HepG2 (cell line): ENCODE measurements at regions not wholly inside any gene's neighbourhood (a gene's known extent, or its start where the extent isn't known, plus 50 kb on each side); places are given as distances from the start of the nearest gene placed in this dataset.

Source experiments
- DR1 ChIP-seq: sonication (generic); formaldehyde crosslinking; IDR thresholded peaks from 2 replicates; pipeline ENCODE4 v1.8.0; 2021; ENCODE audit warnings: mild to moderate bottlenecking, missing genetic modification reagents, inconsistent platforms
- E2F2 ChIP-seq: sonication (generic); formaldehyde crosslinking; IDR thresholded peaks from 2 replicates; pipeline ENCODE4 v1.4.0; 2020; ENCODE audit warnings: missing genetic modification reagents, borderline replicate concordance
- ETV5 ChIP-seq: IDR thresholded peaks from 2 replicates; pipeline ENCODE4 v1.6.1; 2018; ENCODE audit warnings: missing biosample characterization, missing genetic modification reagents, inconsistent platforms, borderline replicate concordance
- HNF4A ChIP-seq: sonication (generic); formaldehyde crosslinking; IDR thresholded peaks from 2 replicates; pipeline ENCODE4 v1.4.0; 2020; ENCODE audit warnings: missing genetic modification reagents
- IKZF4 ChIP-seq: sonication (generic); formaldehyde crosslinking; IDR thresholded peaks from 2 replicates; pipeline ENCODE4 v1.5.1; 2020; ENCODE audit warnings: borderline replicate concordance, mild to moderate bottlenecking, low read depth, missing genetic modification reagents; ENCODE audit errors: not compliant biosample characterization
- MAX ChIP-seq: IDR thresholded peaks from 2 replicates; pipeline ENCODE4 v1.6.1; 2012; ENCODE audit warnings: inconsistent platforms
- MEIS2 ChIP-seq: sonication (generic); formaldehyde crosslinking; IDR thresholded peaks from 2 replicates; pipeline ENCODE4 v1.9.0; 2021; ENCODE audit warnings: mild to moderate bottlenecking, missing genetic modification reagents
- MTF2 ChIP-seq: sonication (generic); formaldehyde crosslinking; IDR thresholded peaks from 2 replicates; pipeline ENCODE4 v1.5.0; 2020; ENCODE audit warnings: missing genetic modification reagents, borderline replicate concordance
- PREB ChIP-seq: sonication (generic); formaldehyde crosslinking; IDR thresholded peaks from 2 replicates; pipeline ENCODE4 v1.4.0; 2020; ENCODE audit warnings: missing genetic modification reagents
- SMAD3 ChIP-seq: sonication (generic); formaldehyde crosslinking; IDR thresholded peaks from 2 replicates; pipeline ENCODE4 v1.4.0; 2020; ENCODE audit warnings: missing genetic modification reagents
- SPEN ChIP-seq: sonication (generic); formaldehyde crosslinking; IDR thresholded peaks from 2 replicates; pipeline ENCODE4 v1.5.1; 2020; ENCODE audit warnings: low read depth, mild to moderate bottlenecking, missing genetic modification reagents
- THRA ChIP-seq: sonication (generic); formaldehyde crosslinking; IDR thresholded peaks from 2 replicates; pipeline ENCODE4 v1.4.0; 2020; ENCODE audit warnings: missing genetic modification reagents, borderline replicate concordance
- USF2 ChIP-seq, 2 experiments: sonication (generic) in 1 of 2; formaldehyde crosslinking in 1 of 2; IDR thresholded peaks; 2 replicates each; pipeline versions ENCODE4 v1.5.1 to v1.6.1; 2011 to 2020; ENCODE audit warnings: borderline replicate concordance in 1 of 2, low read depth in 1 of 2, low read length in 1 of 2, mild to moderate bottlenecking in 1 of 2, missing genetic modification reagents in 1 of 2, moderate library complexity in 1 of 2
- ZGPAT ChIP-seq: IDR thresholded peaks from 2 replicates; pipeline ENCODE4 v1.6.1; 2016; ENCODE audit warnings: mild to moderate bottlenecking
- ZNF331 ChIP-seq: sonication (generic); formaldehyde crosslinking; IDR thresholded peaks from 2 replicates; pipeline ENCODE4 v1.4.0; 2020; ENCODE audit warnings: missing genetic modification reagents
- ZNF441 ChIP-seq: sonication (generic); formaldehyde crosslinking; IDR thresholded peaks from 2 replicates; pipeline ENCODE4 v1.7.0; 2021; ENCODE audit warnings: missing genetic modification reagents, borderline replicate concordance
- ZNF503 ChIP-seq: sonication (generic); formaldehyde crosslinking; IDR thresholded peaks from 2 replicates; pipeline ENCODE4 v1.4.0; 2020; ENCODE audit warnings: missing genetic modification reagents
- ZNF563 ChIP-seq: sonication (generic); formaldehyde crosslinking; IDR thresholded peaks from 2 replicates; pipeline ENCODE4 v1.8.0; 2022; ENCODE audit warnings: mild to moderate bottlenecking, moderate library complexity, missing genetic modification reagents
- ZNF615 ChIP-seq: sonication (generic); formaldehyde crosslinking; IDR thresholded peaks from 2 replicates; pipeline ENCODE4 v1.5.0; 2020; ENCODE audit warnings: mild to moderate bottlenecking, missing genetic modification reagents, borderline replicate concordance
- ZSCAN31 ChIP-seq: sonication (generic); formaldehyde crosslinking; IDR thresholded peaks from 2 replicates; pipeline ENCODE4 v1.5.0; 2020; ENCODE audit warnings: low read depth, mild to moderate bottlenecking, missing genetic modification reagents

- peak; percentile 78; the same call in 1 of the 2 replicates for TF ChIP-seq THRA (CRISPR knock-in tag)
- peak; percentile 47; the same call in 1 of the 2 replicates for TF ChIP-seq ZNF331 (CRISPR knock-in tag)
- no peak for TF ChIP-seq SMAD3 (CRISPR knock-in tag)
- no peak for TF ChIP-seq MTF2 (CRISPR knock-in tag)
- TF ChIP-seq ZGPAT (CRISPR knock-in tag), result peak; percentile 33; the same call in 1 of the 2 replicates
- 0 out of 2 replicates have a peak, but pooled peaks have one; percentile 15 for TF ChIP-seq SPEN (CRISPR knock-in tag)
- 0 out of 2 replicates have a peak, but pooled peaks have one; percentile 32 for TF ChIP-seq MAX
- no peak for TF ChIP-seq MEIS2
- no peak for TF ChIP-seq ZNF441
- TF ChIP-seq ZNF503, result no peak
- no peak for TF ChIP-seq E2F2 (CRISPR knock-in tag)
- peak; percentile 85; the same call in 1 of the 2 replicates for TF ChIP-seq ETV5 (CRISPR knock-in tag)
- TF ChIP-seq USF2 (IDR thresholded peaks at IDR 0.05; ENCODE audit: low read depth, low read length), result no peak
- no peak for TF ChIP-seq USF2 (CRISPR knock-in tag; IDR thresholded peaks at IDR 0.05; ENCODE audit: borderline replicate concordance)
- peak; percentile 63 for TF ChIP-seq HNF4A (CRISPR knock-in tag)
- no peak for TF ChIP-seq DR1 (CRISPR knock-in tag)
- no peak for TF ChIP-seq PREB (CRISPR knock-in tag)
- TF ChIP-seq ZNF615 (CRISPR knock-in tag), result no peak
- TF ChIP-seq ZNF563, result no peak
- TF ChIP-seq ZSCAN31, result no peak
- no peak for TF ChIP-seq IKZF4
Observed at GRCh38 chr2:101625387-101625786, 72.1 kb upstream of the MAP4K4 start (continued).
